ENCODE measurements at regions not wholly inside any gene's neighbourhood (a gene's known extent, or its start where the extent isn't known, plus 50 kb on each side); places are given as distances from the start of the nearest gene placed in this dataset.

DNA sequence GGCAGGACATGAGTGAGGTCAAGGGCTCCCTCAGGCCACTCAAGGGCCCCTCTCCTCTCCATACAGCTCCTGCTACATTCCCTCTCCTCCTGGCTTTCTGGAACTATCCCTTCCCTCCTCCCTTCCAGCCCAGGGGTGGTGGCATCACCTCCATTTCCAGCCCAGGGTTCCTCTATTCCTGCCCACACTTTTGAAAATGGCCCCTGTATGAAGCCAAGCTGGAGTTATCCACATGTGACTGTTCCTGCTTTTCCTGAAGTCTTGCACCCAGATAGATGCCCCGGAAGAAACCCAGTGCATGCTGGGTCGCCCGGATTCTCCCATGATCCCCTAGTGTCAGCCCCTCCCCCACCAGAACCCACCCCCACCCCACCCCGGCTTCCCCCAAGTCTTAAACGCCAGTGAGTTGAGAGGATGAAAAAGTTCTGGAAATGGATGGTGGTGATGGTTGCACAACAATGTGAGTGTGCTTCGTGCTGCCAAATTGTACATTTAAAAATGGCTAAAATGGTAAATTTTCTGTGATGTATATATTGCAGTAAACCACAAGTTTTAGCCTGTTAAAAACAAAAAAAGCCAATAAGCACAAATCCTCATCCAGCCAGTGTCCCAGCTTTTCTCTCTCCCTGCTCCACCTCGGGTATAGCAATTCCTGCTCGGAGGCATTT is 136.9 kb downstream of the SCARB1 start:
- Mint-ChIP-seq H3K4me1 (ENCODE audit: low read depth) (no peaks in the 10 kb centered on the region), H3K27me3 (ENCODE audit: low read depth) (peaks cover 15% of the 10 kb centered on the region), H3K9me3 (no peaks in the 10 kb centered on the region), H3K27ac (no peak overlapping the region), H3K36me3 (ENCODE audit: low read depth) (no peaks in the 10 kb centered on the region), H3K4me3 (no peak overlapping the region)

DNA sequence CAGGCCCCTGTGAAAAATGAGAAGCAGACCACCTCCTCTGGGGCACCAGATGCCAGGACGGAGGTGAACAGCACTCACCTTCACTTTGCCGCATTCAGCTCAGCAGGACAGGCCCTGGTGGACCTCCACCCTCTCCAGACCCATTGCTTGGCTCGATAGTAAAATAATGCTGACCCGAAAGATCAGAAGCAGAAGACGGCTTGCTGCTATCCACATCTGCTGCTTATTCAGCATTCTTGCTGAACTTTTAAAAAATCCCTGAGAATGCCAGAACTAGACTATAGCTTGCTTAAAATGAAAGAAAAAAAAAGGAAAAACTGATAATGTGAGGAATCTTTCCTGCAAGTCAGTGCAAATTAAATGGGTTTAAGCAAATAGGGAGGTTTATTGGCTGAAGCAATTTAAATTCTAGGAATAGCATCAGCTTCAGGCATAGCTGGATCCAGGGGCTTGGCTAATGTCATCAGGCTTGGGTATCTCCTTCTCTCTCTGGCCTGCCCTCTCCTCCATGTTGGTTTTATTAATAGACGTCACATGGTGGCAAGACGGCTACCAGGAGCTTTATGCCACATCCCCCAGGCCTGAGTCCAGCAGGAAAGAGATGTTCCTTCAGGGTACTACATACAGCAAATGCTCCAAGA is 137.9 kb downstream of the SCARB1 start:
- no peaks in the 10 kb centered on the region for H3K36me3 Mint-ChIP-seq (ENCODE audit: low read depth)
- H3K27ac Mint-ChIP-seq = no peak overlapping the region
- H3K27me3 Mint-ChIP-seq (ENCODE audit: low read depth) = peaks cover 22% of the 10 kb centered on the region
- H3K4me3 Mint-ChIP-seq = no peak overlapping the region
- H3K9me3 Mint-ChIP-seq = no peaks in the 10 kb centered on the region
- H3K4me1 Mint-ChIP-seq (ENCODE audit: low read depth) = no peaks in the 10 kb centered on the region

DNA sequence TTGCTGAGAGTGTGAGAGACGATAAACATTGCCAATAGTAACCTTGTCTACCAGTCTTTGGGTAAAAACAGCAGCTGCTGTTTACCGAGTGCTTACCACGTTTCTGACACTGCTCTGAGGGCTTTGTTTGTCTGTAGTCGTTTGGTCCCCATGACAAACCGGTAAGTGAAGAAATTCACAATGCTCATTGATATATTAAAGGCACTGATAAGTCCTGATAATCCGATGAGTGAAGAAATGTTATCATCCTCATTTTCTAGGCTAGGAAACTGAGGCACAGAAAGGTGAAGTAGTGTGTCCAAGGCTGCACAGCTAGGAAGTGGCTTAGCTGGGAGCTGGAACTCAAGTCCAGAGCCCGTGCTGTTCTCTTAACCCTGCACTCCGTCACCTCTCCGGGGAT is 138.6 kb downstream of the SCARB1 start:
- H3K9me3 Mint-ChIP-seq = no peaks in the 10 kb centered on the region
- peaks cover 24% of the 10 kb centered on the region for H3K27me3 Mint-ChIP-seq (ENCODE audit: low read depth)
- H3K4me3 Mint-ChIP-seq = no peak overlapping the region
- H3K27ac Mint-ChIP-seq = no peak overlapping the region
- H3K4me1 Mint-ChIP-seq (ENCODE audit: low read depth) = no peaks in the 10 kb centered on the region
- no peaks in the 10 kb centered on the region for H3K36me3 Mint-ChIP-seq (ENCODE audit: low read depth)

DNA sequence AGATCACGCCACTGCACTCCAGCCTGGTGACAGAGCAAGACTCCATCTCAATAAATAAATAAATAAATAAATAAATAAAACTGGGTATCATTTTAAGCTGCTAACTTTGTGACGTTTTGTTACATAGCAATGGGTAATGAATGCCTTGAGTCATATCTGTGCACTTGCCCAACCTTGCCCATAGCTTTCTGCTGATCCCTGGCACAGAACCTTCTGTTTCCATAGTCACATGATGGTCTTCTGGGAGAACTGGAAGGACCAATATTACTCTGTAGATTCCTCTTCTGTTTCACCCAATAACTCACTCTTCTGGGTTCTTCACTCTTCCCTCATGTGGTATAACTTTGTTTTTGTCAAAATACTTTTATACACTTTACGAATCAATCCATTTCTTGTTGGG is 140.8 kb downstream of the SCARB1 start:
- Mint-ChIP-seq H3K4me3 (no peak overlapping the region), H3K27ac (no peak overlapping the region), H3K4me1 (ENCODE audit: low read depth) (no peaks in the 10 kb centered on the region), H3K27me3 (ENCODE audit: low read depth) (peaks cover 39% of the 10 kb centered on the region), H3K9me3 (no peaks in the 10 kb centered on the region), H3K36me3 (ENCODE audit: low read depth) (no peaks in the 10 kb centered on the region)

DNA sequence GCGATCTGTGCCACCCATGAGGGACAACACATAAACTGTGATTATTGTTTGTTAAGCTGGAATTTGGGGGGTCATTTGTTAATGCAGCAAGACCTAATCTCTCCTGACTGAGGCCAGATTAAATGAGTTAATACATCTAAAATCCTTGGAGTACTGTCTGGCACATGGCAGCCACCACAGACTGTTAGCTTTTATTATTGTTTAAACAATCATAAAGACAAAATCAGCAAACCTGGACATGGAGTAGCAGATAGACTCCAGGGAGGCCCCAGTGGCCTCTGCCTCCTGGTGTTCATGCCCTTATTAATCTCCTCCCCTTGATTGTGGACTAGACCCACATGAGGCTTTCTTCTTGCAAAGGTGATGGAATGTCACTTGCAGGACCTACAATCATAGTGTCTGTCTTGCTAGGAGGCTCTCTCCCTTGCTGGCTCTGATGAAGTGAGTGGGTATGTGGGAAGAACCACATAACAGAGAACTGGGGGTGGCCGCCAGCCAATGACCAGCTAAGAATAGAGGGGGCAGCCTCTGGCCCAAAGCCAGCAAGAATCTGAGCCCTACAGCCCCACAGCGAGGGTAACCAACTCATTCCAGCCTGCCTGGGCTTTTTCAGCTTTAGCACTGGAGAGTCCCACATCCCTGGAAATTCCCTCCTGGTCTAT is 142.0 kb downstream of the SCARB1 start:
- Mint-ChIP-seq H3K9me3 (no peaks in the 10 kb centered on the region), H3K4me1 (ENCODE audit: low read depth) (no peaks in the 10 kb centered on the region), H3K36me3 (ENCODE audit: low read depth) (no peaks in the 10 kb centered on the region), H3K27me3 (ENCODE audit: low read depth) (peaks cover 45% of the 10 kb centered on the region), H3K27ac (no peak overlapping the region), H3K4me3 (no peak overlapping the region)

DNA sequence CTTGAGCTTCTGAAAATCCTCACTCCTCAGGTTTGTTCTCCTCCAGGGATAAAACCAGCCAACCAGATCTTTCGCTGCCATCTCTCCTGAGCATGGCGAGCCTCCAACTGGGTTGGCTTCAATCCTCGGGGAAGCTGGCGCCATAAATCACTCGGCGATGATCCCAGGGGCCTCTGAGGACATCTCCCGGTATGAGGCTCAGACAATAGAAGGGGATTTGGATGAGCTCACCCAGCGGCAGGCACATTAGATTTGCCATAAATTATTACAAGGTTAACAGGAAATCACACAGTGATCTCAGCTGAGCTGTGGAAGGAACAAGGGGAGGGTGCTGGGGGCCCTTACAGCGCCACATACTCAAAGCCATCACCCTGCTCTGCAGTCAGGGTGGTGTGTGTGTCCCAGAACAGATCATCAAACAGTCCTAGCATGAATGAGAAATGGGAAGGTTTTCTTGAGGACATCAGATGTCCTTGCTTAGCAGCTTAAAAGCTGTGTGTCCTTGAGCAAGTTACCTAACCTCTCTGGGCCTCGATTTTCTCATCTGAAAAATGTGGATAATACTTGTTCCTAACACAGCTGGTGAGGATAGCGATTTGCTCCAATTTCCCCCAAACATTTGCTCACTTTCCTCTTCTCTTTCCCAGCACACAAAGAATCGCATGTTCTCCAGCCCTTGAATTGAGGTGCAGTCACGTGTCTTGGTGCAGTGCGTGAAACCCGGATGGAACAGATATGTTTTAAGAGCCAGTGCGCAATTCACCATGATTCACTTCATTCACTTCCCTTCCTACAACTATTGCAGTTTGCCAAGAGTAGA is 142.8 kb downstream of the SCARB1 start:
- H3K4me3 Mint-ChIP-seq = no peak overlapping the region
- H3K9me3 Mint-ChIP-seq = no peaks in the 10 kb centered on the region
- H3K36me3 Mint-ChIP-seq (ENCODE audit: low read depth) = no peaks in the 10 kb centered on the region
- no peaks in the 10 kb centered on the region for H3K4me1 Mint-ChIP-seq (ENCODE audit: low read depth)
- H3K27ac Mint-ChIP-seq = no peak overlapping the region
- peaks cover 42% of the 10 kb centered on the region for H3K27me3 Mint-ChIP-seq (ENCODE audit: low read depth)

DNA sequence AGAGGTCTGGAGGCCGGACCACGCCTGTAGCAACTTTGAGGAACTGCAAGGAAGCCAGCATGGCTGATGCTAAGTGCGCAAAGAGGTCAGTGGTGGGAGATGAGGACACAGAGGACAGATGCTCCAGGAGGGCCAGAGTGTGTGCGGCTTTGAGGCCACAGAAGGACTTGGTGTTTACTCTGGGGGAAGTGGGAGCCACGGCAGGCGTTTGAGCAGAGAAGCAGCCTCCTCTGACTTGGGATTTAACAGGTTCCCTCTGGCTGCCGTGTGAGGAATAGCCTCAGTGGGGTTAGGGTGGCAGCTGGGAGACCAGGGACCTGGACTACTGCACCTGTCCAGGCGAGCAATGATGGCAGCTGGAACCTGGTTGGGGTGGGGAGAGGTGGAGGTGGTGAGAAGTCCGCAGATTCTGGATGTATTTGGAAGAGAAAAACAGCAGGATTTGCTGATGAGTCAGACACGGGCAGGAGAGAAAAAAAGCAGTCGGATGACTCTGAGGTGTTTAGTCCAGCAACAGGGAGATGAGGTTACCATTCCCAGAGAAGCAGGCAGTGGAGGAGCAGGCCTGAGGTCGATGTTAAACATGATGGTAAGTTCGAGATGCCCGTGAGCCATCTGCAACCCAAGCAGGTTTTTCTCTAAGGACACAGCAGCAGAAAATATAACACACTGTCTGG is 143.5 kb downstream of the SCARB1 start:
- Mint-ChIP-seq H3K9me3 (no peaks in the 10 kb centered on the region), H3K4me1 (ENCODE audit: low read depth) (peaks cover 3% of the 10 kb centered on the region)

DNA sequence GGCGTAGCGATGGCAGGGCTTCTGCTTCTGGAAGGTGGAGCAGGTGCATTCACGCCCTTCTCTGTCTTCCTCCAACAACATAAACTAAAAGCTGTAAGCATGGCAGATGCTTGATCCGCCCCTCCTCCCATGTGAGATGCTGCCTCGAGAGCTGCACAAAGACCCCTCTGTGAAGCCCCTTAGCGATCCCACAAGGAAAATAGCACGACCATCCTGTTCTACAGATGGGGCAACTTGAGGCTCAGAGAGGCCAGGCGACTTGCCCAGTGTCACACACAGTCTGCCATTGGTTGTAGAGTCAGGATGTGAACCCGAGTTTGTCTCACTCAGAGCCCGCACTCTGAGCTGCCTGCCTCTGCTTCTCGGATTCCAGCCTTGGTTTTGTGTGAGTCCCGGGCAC is 144.4 kb downstream of the SCARB1 start:
- no peak overlapping the region for H3K4me3 Mint-ChIP-seq
- H3K9me3 Mint-ChIP-seq = no peaks in the 10 kb centered on the region
- peaks cover 51% of the 10 kb centered on the region for H3K27me3 Mint-ChIP-seq (ENCODE audit: low read depth)

More for the DNA sequence above, 143.5 kb downstream of the SCARB1 start:
- Mint-ChIP-seq H3K27me3 (ENCODE audit: low read depth) (peaks cover 47% of the 10 kb centered on the region), H3K4me3 (no peak overlapping the region), H3K36me3 (ENCODE audit: low read depth) (no peaks in the 10 kb centered on the region), H3K27ac (no peak overlapping the region)

DNA sequence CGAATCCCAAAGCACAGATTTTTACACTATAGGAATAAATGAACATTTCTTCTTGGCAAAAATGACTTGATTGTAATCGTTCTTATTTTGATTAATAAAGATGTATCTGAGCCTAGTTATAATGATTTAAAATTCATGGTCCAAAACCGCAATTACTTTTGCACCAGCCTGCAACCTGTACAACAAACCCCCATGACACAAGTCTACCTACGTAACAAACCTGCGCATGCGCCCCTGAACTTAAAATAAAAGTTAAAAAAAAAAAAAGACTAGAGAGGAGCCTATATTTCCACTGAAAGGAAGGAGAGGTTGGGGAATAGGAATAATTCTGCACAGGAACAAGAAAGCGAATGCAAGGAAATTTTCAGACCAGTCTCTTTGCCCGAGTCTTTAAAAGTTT is 145.2 kb downstream of the SCARB1 start:
- Mint-ChIP-seq H3K27me3 (ENCODE audit: low read depth) (peaks cover 51% of the 10 kb centered on the region), H3K4me3 (no peak overlapping the region), H3K4me1 (ENCODE audit: low read depth) (peaks cover 11% of the 10 kb centered on the region), H3K36me3 (ENCODE audit: low read depth) (no peaks in the 10 kb centered on the region), H3K27ac (no peak overlapping the region), H3K9me3 (no peaks in the 10 kb centered on the region)

More for the DNA sequence above, 144.4 kb downstream of the SCARB1 start:
- no peaks in the 10 kb centered on the region for H3K36me3 Mint-ChIP-seq (ENCODE audit: low read depth)
- H3K27ac Mint-ChIP-seq = no peak overlapping the region
- H3K4me1 Mint-ChIP-seq (ENCODE audit: low read depth) = peaks cover 6% of the 10 kb centered on the region

DNA sequence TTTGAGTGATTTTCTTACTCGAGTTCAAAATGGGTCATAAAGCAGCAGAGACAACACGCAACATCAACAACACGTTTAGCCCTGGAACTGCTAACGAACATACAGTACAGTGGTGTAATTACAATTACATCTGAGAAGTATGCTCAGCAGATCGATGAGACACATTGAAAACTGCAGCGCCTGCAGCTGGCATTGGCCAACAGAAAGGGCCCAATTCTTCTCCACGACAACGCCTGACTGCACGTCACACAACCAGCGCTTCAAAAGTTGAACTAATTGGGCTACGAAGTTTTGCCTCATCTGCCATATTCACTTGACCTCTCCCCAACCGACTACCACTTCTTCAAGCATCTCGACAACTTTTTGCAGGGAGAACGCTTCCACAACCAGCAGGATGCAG is 145.6 kb downstream of the SCARB1 start:
- Mint-ChIP-seq H3K27me3 (ENCODE audit: low read depth) (peaks cover 49% of the 10 kb centered on the region), H3K4me3 (no peak overlapping the region), H3K27ac (no peak overlapping the region), H3K4me1 (ENCODE audit: low read depth) (peaks cover 15% of the 10 kb centered on the region), H3K36me3 (ENCODE audit: low read depth) (no peaks in the 10 kb centered on the region), H3K9me3 (no peaks in the 10 kb centered on the region)

DNA sequence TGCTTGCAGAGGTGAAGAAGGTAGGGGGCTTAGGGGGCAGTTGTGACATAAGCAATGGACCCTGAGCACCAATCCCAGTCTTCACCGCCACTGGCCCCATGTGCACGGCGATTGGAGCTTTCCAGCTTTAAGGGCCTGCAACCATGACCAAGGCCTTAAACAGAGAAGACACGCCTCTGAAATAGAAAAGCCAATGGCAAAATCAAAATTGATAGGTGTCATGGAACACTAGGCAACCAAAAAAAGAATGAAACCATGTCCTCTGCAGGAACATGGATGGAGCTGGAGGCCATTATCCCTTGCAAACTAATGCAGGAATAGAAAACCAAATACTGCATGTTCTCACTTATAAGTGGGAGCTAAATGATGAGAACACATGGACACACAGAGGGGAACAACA is 146.3 kb downstream of the SCARB1 start:
- Mint-ChIP-seq H3K27me3 (ENCODE audit: low read depth) (peaks cover 50% of the 10 kb centered on the region), H3K4me1 (ENCODE audit: low read depth) (peaks cover 18% of the 10 kb centered on the region), H3K27ac (no peak overlapping the region), H3K4me3 (no peak overlapping the region), H3K36me3 (ENCODE audit: low read depth) (no peaks in the 10 kb centered on the region), H3K9me3 (no peaks in the 10 kb centered on the region)

DNA sequence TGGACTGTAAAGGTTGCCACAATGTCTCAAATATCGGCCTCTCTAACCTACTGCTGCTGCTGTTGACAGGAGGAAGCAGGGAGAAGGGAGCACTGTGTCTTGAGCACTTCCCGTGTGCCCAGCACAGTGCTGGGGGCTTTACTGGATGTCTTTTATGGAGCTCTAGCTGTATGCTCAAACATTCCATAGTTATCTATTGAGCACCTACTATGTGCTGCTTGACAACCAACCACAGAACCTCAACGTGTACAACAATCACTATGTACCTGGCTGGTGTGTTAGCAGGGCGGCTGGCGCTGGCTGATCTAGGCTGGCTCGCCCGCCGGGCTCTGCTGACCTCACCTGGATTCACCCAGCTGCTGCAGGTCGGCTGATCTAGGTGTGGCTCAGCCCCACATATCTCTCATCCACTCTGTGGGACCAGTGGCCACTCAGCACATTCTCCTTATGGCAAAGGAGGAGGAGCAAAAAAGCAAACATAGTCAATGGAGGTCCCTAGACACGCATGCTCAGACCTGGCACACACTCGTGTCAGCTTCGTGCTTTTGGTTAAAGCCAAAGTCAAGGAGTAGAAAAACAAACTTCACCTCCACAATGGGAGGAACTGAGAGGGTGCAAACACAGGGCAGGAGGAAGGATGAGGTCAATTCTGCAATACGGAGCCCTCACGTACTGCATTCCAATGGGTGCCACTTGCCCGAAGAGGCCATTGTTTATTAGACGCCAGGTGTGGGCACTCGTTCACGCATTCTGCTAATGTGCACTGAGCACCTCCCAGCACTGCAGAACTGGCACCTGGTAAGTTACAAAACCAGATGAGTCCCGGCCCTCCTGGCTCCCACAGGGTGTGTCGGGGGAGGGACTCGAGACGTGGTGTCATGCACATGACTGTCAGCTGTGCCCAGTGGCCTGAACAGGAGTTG is 147.2 kb downstream of the SCARB1 start:
- Mint-ChIP-seq H3K4me3 (no peak overlapping the region), H3K27me3 (ENCODE audit: low read depth) (peaks cover 46% of the 10 kb centered on the region), H3K9me3 (no peaks in the 10 kb centered on the region), H3K4me1 (ENCODE audit: low read depth) (peaks cover 18% of the 10 kb centered on the region), H3K36me3 (ENCODE audit: low read depth) (no peaks in the 10 kb centered on the region), H3K27ac (no peak overlapping the region)

DNA sequence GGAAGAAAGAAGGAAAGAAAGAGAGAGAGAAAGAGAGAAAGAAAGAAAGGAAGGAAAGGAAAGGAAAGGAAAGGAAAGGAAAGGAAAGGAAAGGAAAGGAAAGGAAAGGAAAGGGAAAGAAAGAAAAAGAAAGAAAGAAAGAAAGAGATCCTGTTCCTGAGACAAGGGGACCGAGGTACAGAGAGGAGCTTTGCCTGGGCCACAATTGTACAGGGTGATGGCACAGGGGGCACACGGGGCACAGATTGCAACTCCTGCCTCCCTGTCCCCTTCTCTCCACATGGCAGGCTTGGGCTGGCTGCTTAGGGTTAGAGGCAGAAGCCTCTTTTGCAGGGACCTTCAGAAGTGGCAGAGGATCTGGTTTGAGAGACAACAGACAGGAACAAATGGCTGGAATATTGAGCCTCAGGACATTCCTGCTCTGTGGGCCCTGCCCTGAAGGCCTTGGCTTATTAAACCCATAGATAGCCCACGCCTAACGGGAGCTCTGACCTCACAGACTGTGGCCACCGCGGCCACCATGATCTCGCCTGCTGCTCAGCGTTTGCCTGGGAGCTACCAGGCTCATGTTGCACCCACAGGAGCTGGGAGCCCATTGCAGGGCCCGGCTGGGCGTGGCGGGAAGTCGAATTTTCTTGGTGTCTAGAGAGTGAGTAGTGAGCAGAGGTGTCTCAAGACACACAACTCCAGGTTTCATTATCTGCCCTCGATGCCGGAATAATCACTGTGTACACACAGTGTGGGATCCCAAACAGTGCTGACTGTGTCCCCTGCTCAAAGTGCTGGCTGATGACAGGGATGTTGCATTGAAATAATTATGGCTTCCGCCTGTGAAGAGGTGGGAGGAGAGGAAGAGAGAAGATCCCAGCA is 147.9 kb upstream of the NCOR2 start:
- peaks cover 47% of the 10 kb centered on the region for H3K27me3 Mint-ChIP-seq (ENCODE audit: low read depth)
- H3K4me3 Mint-ChIP-seq = no peak overlapping the region
- peaks cover 18% of the 10 kb centered on the region for H3K4me1 Mint-ChIP-seq (ENCODE audit: low read depth)
- H3K27ac Mint-ChIP-seq = no peak overlapping the region
- no peaks in the 10 kb centered on the region for H3K9me3 Mint-ChIP-seq
- no peaks in the 10 kb centered on the region for H3K36me3 Mint-ChIP-seq (ENCODE audit: low read depth)

Measured in T-helper 1 cell treated with Interleukin-12 subunit alpha and Interleukin-12 subunit beta and Interleukin-4 antibody, amounts not matched to agents 30 μg/mL and 1 μg/mL, for 36 hours (primary cell).